ENCODE measurements at regions not wholly inside any gene's neighbourhood (a gene's known extent, or its start where the extent isn't known, plus 50 kb on each side); places are given as distances from the start of the nearest gene placed in this dataset.

GRCh38 chr10:124236136-124236535, 142.7 kb upstream of the CHST15 start:
- Histone ChIP-seq H3K27ac (no peak overlapping the region), H2AFZ (ENCODE audit: low read depth) (no peak overlapping the region), H3K4me1 (ENCODE audit: low read depth, poor library complexity, severe bottlenecking) (no peaks in the 10 kb centered on the region), H3K4me2 (no peak overlapping the region), H3K27me3 (ENCODE audit: insufficient read depth, low read depth) (no peaks in the 10 kb centered on the region), H4K20me1 (ENCODE audit: insufficient read depth) (no peaks in the 10 kb centered on the region), H3K9ac (no peak overlapping the region), H3K4me3 (IDR thresholded peaks at IDR 0.05; ENCODE audit: insufficient read depth, low read depth, low read length) (no peak overlapping the region), H3K36me3 (ENCODE audit: insufficient read depth) (no peaks in the 10 kb centered on the region), H3K79me2 (ENCODE audit: insufficient read depth, low read depth) (no peaks in the 10 kb centered on the region)
- no peak for TF ChIP-seq CTCF (conservative IDR thresholded peaks at IDR 0.05; ENCODE audit: low read depth, low read length)

- no peak overlapping the region for H3K4me3 ChIP-seq (IDR thresholded peaks at IDR 0.05; ENCODE audit: insufficient read depth, low read depth, low read length)
- no peak overlapping the region for H3K9ac ChIP-seq
- no peak overlapping the region for H2AFZ ChIP-seq (ENCODE audit: low read depth)
- H3K79me2 ChIP-seq (ENCODE audit: insufficient read depth, low read depth) = no peaks in the 10 kb centered on the region
- no peaks in the 10 kb centered on the region for H3K36me3 ChIP-seq (ENCODE audit: insufficient read depth)
- H3K4me1 ChIP-seq (ENCODE audit: low read depth, poor library complexity, severe bottlenecking) = no peaks in the 10 kb centered on the region
- no peaks in the 10 kb centered on the region for H3K27me3 ChIP-seq (ENCODE audit: insufficient read depth, low read depth)
- H3K27ac ChIP-seq = no peak overlapping the region
- TF ChIP-seq CTCF (conservative IDR thresholded peaks at IDR 0.05; ENCODE audit: low read depth, low read length) = no peak
- no peak overlapping the region for H3K4me2 ChIP-seq
- no peaks in the 10 kb centered on the region for H4K20me1 ChIP-seq (ENCODE audit: insufficient read depth)
Measured at GRCh38 chr10:124235232-124235631, 141.8 kb upstream of the CHST15 start.

- H3K27me3 ChIP-seq (ENCODE audit: insufficient read depth, low read depth) = no peaks in the 10 kb centered on the region
- H3K27ac ChIP-seq = no peak overlapping the region
- H2AFZ ChIP-seq (ENCODE audit: low read depth) = no peak overlapping the region
- H3K4me2 ChIP-seq = no peak overlapping the region
- no peaks in the 10 kb centered on the region for H3K36me3 ChIP-seq (ENCODE audit: insufficient read depth)
- no peak overlapping the region for H3K4me3 ChIP-seq (IDR thresholded peaks at IDR 0.05; ENCODE audit: insufficient read depth, low read depth, low read length)
- H3K9ac ChIP-seq = no peak overlapping the region
- no peaks in the 10 kb centered on the region for H3K4me1 ChIP-seq (ENCODE audit: low read depth, poor library complexity, severe bottlenecking)
- no peaks in the 10 kb centered on the region for H4K20me1 ChIP-seq (ENCODE audit: insufficient read depth)
- no peak for TF ChIP-seq CTCF (conservative IDR thresholded peaks at IDR 0.05; ENCODE audit: low read depth, low read length)
- H3K79me2 ChIP-seq (ENCODE audit: insufficient read depth, low read depth) = no peaks in the 10 kb centered on the region
Measured at GRCh38 chr10:124233546-124234138, 140.2 kb upstream of the CHST15 start.

- H3K36me3 ChIP-seq (ENCODE audit: insufficient read depth) = no peaks in the 10 kb centered on the region
- H3K4me1 ChIP-seq (ENCODE audit: low read depth, poor library complexity, severe bottlenecking) = no peaks in the 10 kb centered on the region
- no peaks in the 10 kb centered on the region for H4K20me1 ChIP-seq (ENCODE audit: insufficient read depth)
- no peaks in the 10 kb centered on the region for H3K79me2 ChIP-seq (ENCODE audit: insufficient read depth, low read depth)
- no peak overlapping the region for H3K4me2 ChIP-seq
- H3K27ac ChIP-seq = no peak overlapping the region
- no peak overlapping the region for H2AFZ ChIP-seq (ENCODE audit: low read depth)
- TF ChIP-seq CTCF (conservative IDR thresholded peaks at IDR 0.05; ENCODE audit: low read depth, low read length) = no peak
- no peak overlapping the region for H3K9ac ChIP-seq
- H3K27me3 ChIP-seq (ENCODE audit: insufficient read depth, low read depth) = no peaks in the 10 kb centered on the region
- no peak overlapping the region for H3K4me3 ChIP-seq (IDR thresholded peaks at IDR 0.05; ENCODE audit: insufficient read depth, low read depth, low read length)
Measured at GRCh38 chr10:124232686-124233545, 139.5 kb upstream of the CHST15 start.

Data from KMS-11 (cell line).